GM23338 (cell line): ENCODE measurements at regions not wholly inside any gene's neighbourhood (a gene's known extent, or its start where the extent isn't known, plus 50 kb on each side); places are given as distances from the start of the nearest gene placed in this dataset.

Experiments
- ATAC-seq: fragments of 200-7000 bp; cut with Tn5 transposase; 3 replicates; pipeline ENCODE4 v1.9.1; 2020
- DNase-seq: peaks from one replicate; pipeline ENCODE4 v3.0.0-alpha.2; 2015; ENCODE audit warnings: low spot score
- H2AFZ ChIP-seq: fragments of 200-600 bp; sonication (generic); 2 replicates; pipeline ENCODE4 v1.8.0; 2016; ENCODE audit warnings: antibody characterized with exemption, mild to moderate bottlenecking, moderate library complexity
- H3F3A ChIP-seq: fragments of 200-600 bp; sonication (generic); replicated peaks from 2 replicates; pipeline ENCODE4 v1.8.0; 2017; ENCODE audit warnings: antibody characterized with exemption, mixed run types, low read depth
- H3K27ac ChIP-seq: fragments of 200-600 bp; sonication (generic); 2 replicates; pipeline ENCODE4 v1.6.1; 2016; ENCODE audit warnings: low read depth
- H3K27me3 ChIP-seq: fragments of 200-600 bp; sonication (generic); 2 replicates; pipeline ENCODE4 v1.8.0; 2016; ENCODE audit warnings: mild to moderate bottlenecking, mixed run types, moderate library complexity; ENCODE audit not compliant: insufficient read depth
- H3K36me3 ChIP-seq: fragments of 200-600 bp; sonication (generic); 2 replicates; pipeline ENCODE4 v1.8.0; 2016; ENCODE audit warnings: mild to moderate bottlenecking; ENCODE audit not compliant: insufficient read depth
- H3K4me1 ChIP-seq: fragments of 200-600 bp; sonication (generic); 2 replicates; pipeline ENCODE4 v1.8.0; 2016; ENCODE audit warnings: mild to moderate bottlenecking, moderate library complexity; ENCODE audit not compliant: insufficient read depth
- H3K4me2 ChIP-seq: fragments of 200-600 bp; sonication (generic); 2 replicates; pipeline ENCODE4 v1.7.1; 2017; ENCODE audit warnings: mixed run types
- H3K4me3 ChIP-seq: fragments of 200-600 bp; sonication (generic); 2 replicates; pipeline ENCODE4 v1.6.1; 2016; ENCODE audit warnings: mixed run types
- H3K79me2 ChIP-seq: fragments of 200-600 bp; sonication (generic); replicated peaks from 2 replicates; pipeline ENCODE4 v1.8.0; 2017; ENCODE audit warnings: mild to moderate bottlenecking; ENCODE audit not compliant: insufficient read depth
- H3K9me2 ChIP-seq: fragments of 200-600 bp; sonication (generic); 2 replicates; pipeline ENCODE4 v1.8.0; 2017; ENCODE audit not compliant: insufficient read depth
- H4K20me1 ChIP-seq: fragments of 200-600 bp; sonication (generic); replicated peaks from 2 replicates; pipeline ENCODE4 v1.8.0; 2017; ENCODE audit warnings: mild to moderate bottlenecking; ENCODE audit not compliant: insufficient read depth
- H3K27ac Mint-ChIP-seq: 2 replicates; pipeline ENCODE4 v1.8.0; 2020; ENCODE audit warnings: inconsistent platforms, mild to moderate bottlenecking, moderate library complexity, mixed read lengths
- H3K27me3 Mint-ChIP-seq: 3 replicates; pipeline ENCODE4 v1.8.0; 2022; ENCODE audit warnings: low read depth, mild to moderate bottlenecking, moderate library complexity, mixed read lengths, inconsistent platforms; ENCODE audit not compliant: insufficient read depth, poor library complexity
- H3K36me3 Mint-ChIP-seq: 3 replicates; pipeline ENCODE4 v1.8.0; 2021; ENCODE audit warnings: low read depth, mild to moderate bottlenecking, inconsistent platforms, moderate library complexity, mixed read lengths
- H3K4me1 Mint-ChIP-seq: 3 replicates; pipeline ENCODE4 v1.8.0; 2020; ENCODE audit warnings: mild to moderate bottlenecking, inconsistent platforms, mixed read lengths
- H3K4me3 Mint-ChIP-seq: 3 replicates; pipeline ENCODE4 v1.8.0; 2021; ENCODE audit warnings: moderate library complexity, mild to moderate bottlenecking, inconsistent platforms, mixed read lengths
- H3K9me3 Mint-ChIP-seq: 3 replicates; pipeline ENCODE4 v1.8.0; 2020; ENCODE audit warnings: moderate library complexity, mild to moderate bottlenecking, inconsistent platforms, mixed read lengths
- CTCF ChIP-seq, 2 experiments: fragments of 200-600 bp in 1 of 2; sonication (generic) in 1 of 2; conservative IDR thresholded peaks; 2 replicates each; pipeline versions ENCODE4 v1.5.1 to v1.6.1; 2016 to 2017; ENCODE audit warnings: antibody characterized with exemption in 2 of 2, low read depth in 2 of 2, mild to moderate bottlenecking in 2 of 2, moderate library complexity in 1 of 2
- ETS1 ChIP-seq: IDR thresholded peaks from 2 replicates; pipeline ENCODE4 v1.6.1; 2016; ENCODE audit warnings: antibody characterized with exemption
- EZH2phosphoT487 ChIP-seq: fragments of 200-600 bp; sonication (generic); IDR thresholded peaks from one replicate; pipeline ENCODE4 v1.8.1; 2018; ENCODE audit warnings: antibody characterized with exemption; ENCODE audit not compliant: unreplicated experiment
- POLR2AphosphoS5 ChIP-seq: IDR thresholded peaks from 2 replicates; pipeline ENCODE4 v1.6.1; 2016; ENCODE audit warnings: antibody characterized with exemption, low read depth
- STAT1 ChIP-seq: IDR thresholded peaks from one replicate; pipeline ENCODE4 v1.6.1; 2016; ENCODE audit warnings: antibody characterized with exemption; ENCODE audit not compliant: unreplicated experiment
- ZNF462 ChIP-seq: fragments of 250-450 bp; sonication (Bioruptor Pico); IDR thresholded peaks from 2 replicates; pipeline ENCODE4 v1.5.0; 2020; ENCODE audit warnings: mild to moderate bottlenecking, moderate library complexity

DNA sequence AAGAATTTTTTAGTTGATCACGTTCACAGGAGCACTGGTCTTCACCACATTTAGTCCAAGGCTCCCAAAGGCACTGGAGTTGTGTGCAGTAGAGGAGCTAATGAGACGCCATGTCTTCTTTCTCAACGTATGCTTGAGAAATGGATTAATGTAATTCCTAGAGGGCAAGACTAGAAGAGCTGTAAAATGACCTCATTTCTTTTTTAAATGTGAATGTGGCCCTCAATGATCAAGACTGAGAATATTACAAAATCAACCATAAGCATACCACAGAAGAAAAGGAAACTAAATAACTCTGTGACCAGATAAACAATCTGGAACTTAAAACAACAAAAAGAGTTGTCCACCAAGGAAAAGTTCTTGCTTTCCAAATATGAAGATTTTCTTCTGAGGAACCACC, 112.1 kb upstream of the THBS1 start:
- Histone ChIP-seq H3K4me1 (no peaks in the 10 kb centered on the region), H3K36me3 (no peaks in the 10 kb centered on the region), H2AFZ (no peak overlapping the region), H3K27ac (no peak overlapping the region), H3K27me3 (no peaks in the 10 kb centered on the region), H3F3A (no peaks in the 10 kb centered on the region), H3K4me2 (no peak overlapping the region), H3K9me2 (peaks cover 17% of the 10 kb centered on the region; the same call in 1 of the 2 replicates), H4K20me1 (no peaks in the 10 kb centered on the region), H3K4me3 (no peak overlapping the region), H3K79me2 (no peaks in the 10 kb centered on the region)
- peaks cover 2% of the 10 kb centered on the region for H3K27me3 Mint-ChIP-seq
- ATAC-seq: no peak
- no peak overlapping the region for H3K4me3 Mint-ChIP-seq
- no peak overlapping the region for H3K27ac Mint-ChIP-seq
- peaks cover 5% of the 10 kb centered on the region; the same call in 2 of the 3 replicates for H3K9me3 Mint-ChIP-seq
- DNase-seq: no peak
- no peak for TF ChIP-seq POLR2AphosphoS5
- no peaks in the 10 kb centered on the region; the same call in 2 of the 3 replicates for H3K36me3 Mint-ChIP-seq
- no peaks in the 10 kb centered on the region for H3K4me1 Mint-ChIP-seq

- Mint-ChIP-seq H3K4me1 (no peaks in the 10 kb centered on the region), H3K27me3 (peaks cover 2% of the 10 kb centered on the region), H3K9me3 (peaks cover 5% of the 10 kb centered on the region; the same call in 2 of the 3 replicates), H3K4me3 (no peak overlapping the region), H3K36me3 (no peaks in the 10 kb centered on the region; the same call in 2 of the 3 replicates), H3K27ac (no peak overlapping the region)
- Histone ChIP-seq H3K4me3 (no peak overlapping the region), H3K9me2 (peaks cover 17% of the 10 kb centered on the region; the same call in 1 of the 2 replicates), H3K79me2 (no peaks in the 10 kb centered on the region), H3K27me3 (no peaks in the 10 kb centered on the region), H2AFZ (no peak overlapping the region), H3F3A (no peaks in the 10 kb centered on the region), H3K4me2 (no peak overlapping the region), H3K27ac (no peak overlapping the region), H4K20me1 (no peaks in the 10 kb centered on the region), H3K36me3 (no peaks in the 10 kb centered on the region), H3K4me1 (no peaks in the 10 kb centered on the region)
- DNase-seq: no peak
- no peak for ATAC-seq
- TF ChIP-seq STAT1 (no peak), EZH2phosphoT487 (no peak), ETS1 (no peak), ZNF462 (CRISPR knock-in tag) (no peak), CTCF (conservative IDR thresholded peaks at IDR 0.05; ENCODE audit: low read depth in 2 of 2) (no peak)
Observed at GRCh38 chr15:39471785-39472574, 108.9 kb upstream of the THBS1 start.
